ENCODE measurements at regions not wholly inside any gene's neighbourhood (a gene's known extent, or its start where the extent isn't known, plus 50 kb on each side); places are given as distances from the start of the nearest gene placed in this dataset.

GRCh38 chr2:150191349-150191748, 296.1 kb downstream of the RND3 start:
- TF ChIP-seq EZH2 (IDR thresholded peaks at IDR 0.05; ENCODE audit: low read length, missing control alignments) (no peak), CTCF (conservative IDR thresholded peaks at IDR 0.05 in 1 of 2, IDR thresholded peaks at IDR 0.05 in 1 of 2; ENCODE audit: low read depth in 1 of 2, low read length in 2 of 2) (no peak)
- DNase-seq (ENCODE audit: low read depth in 2 of 2) = peak; percentile 76 to 83

GRCh38 chr2:150190546-150190945, 296.9 kb downstream of the RND3 start:
- no peaks in the 10 kb centered on the region for H3K4me1 ChIP-seq (ENCODE audit: control insufficient read depth, extremely low read depth, insufficient read depth, low read length)
- no peak overlapping the region for H3K4me2 ChIP-seq (ENCODE audit: extremely low read depth, insufficient read depth, low read length)
- no peaks in the 10 kb centered on the region for H3K9me3 ChIP-seq (ENCODE audit: control insufficient read depth, insufficient read depth, low read depth, low read length)
- no peak for DNase-seq (ENCODE audit: low read depth in 2 of 2)
- no peak overlapping the region for H2AFZ ChIP-seq (ENCODE audit: low read length)
- H3K27me3 ChIP-seq (ENCODE audit: control insufficient read depth, insufficient read depth, low read length) = no peaks in the 10 kb centered on the region
- H3K79me2 ChIP-seq (ENCODE audit: control insufficient read depth, insufficient read depth, low read length) = no peaks in the 10 kb centered on the region
- no peaks in the 10 kb centered on the region for H3K36me3 ChIP-seq (ENCODE audit: control insufficient read depth, insufficient read depth, low read length)
- TF ChIP-seq CTCF (conservative IDR thresholded peaks at IDR 0.05 in 1 of 2, IDR thresholded peaks at IDR 0.05 in 1 of 2; ENCODE audit: low read depth in 1 of 2, low read length in 2 of 2) (no peak), EZH2 (IDR thresholded peaks at IDR 0.05; ENCODE audit: low read length, missing control alignments) (no peak)
- H3K9ac ChIP-seq (ENCODE audit: insufficient read depth, low read length) = no peak overlapping the region
- no peaks in the 10 kb centered on the region for H4K20me1 ChIP-seq (ENCODE audit: control insufficient read depth, extremely low read depth, insufficient read depth, low read length)
- H3K27ac ChIP-seq (ENCODE audit: insufficient read depth, low read length) = no peak overlapping the region
- no peak overlapping the region for H3K4me3 ChIP-seq (replicated peaks in 1 of 4; ENCODE audit: control extremely low read depth in 1 of 4, insufficient read depth in 1 of 4, low read depth in 3 of 4, low read length in 4 of 4)

More at GRCh38 chr2:150191349-150191748, 296.1 kb downstream of the RND3 start:
- H3K4me2 ChIP-seq (ENCODE audit: extremely low read depth, insufficient read depth, low read length) = no peak overlapping the region
- no peaks in the 10 kb centered on the region for H3K4me1 ChIP-seq (ENCODE audit: control insufficient read depth, extremely low read depth, insufficient read depth, low read length)
- no peak overlapping the region for H3K27ac ChIP-seq (ENCODE audit: insufficient read depth, low read length)
- no peaks in the 10 kb centered on the region for H3K9me3 ChIP-seq (ENCODE audit: control insufficient read depth, insufficient read depth, low read depth, low read length)
- H3K4me3 ChIP-seq (replicated peaks in 1 of 4; ENCODE audit: control extremely low read depth in 1 of 4, insufficient read depth in 1 of 4, low read depth in 3 of 4, low read length in 4 of 4) = no peak overlapping the region
- no peak overlapping the region for H2AFZ ChIP-seq (ENCODE audit: low read length)
- H3K79me2 ChIP-seq (ENCODE audit: control insufficient read depth, insufficient read depth, low read length) = no peaks in the 10 kb centered on the region
- no peaks in the 10 kb centered on the region for H4K20me1 ChIP-seq (ENCODE audit: control insufficient read depth, extremely low read depth, insufficient read depth, low read length)
- no peaks in the 10 kb centered on the region for H3K27me3 ChIP-seq (ENCODE audit: control insufficient read depth, insufficient read depth, low read length)
- H3K36me3 ChIP-seq (ENCODE audit: control insufficient read depth, insufficient read depth, low read length) = no peaks in the 10 kb centered on the region
- H3K9ac ChIP-seq (ENCODE audit: insufficient read depth, low read length) = no peak overlapping the region

GRCh38 chr2:150188800-150189199, 298.7 kb downstream of the RND3 start:
- H3K27ac ChIP-seq (ENCODE audit: insufficient read depth, low read length) = no peak overlapping the region
- H3K36me3 ChIP-seq (ENCODE audit: control insufficient read depth, insufficient read depth, low read length) = no peaks in the 10 kb centered on the region
- no peak for DNase-seq (ENCODE audit: low read depth in 2 of 2)
- TF ChIP-seq CTCF (conservative IDR thresholded peaks at IDR 0.05 in 1 of 2, IDR thresholded peaks at IDR 0.05 in 1 of 2; ENCODE audit: low read depth in 1 of 2, low read length in 2 of 2) (no peak), EZH2 (IDR thresholded peaks at IDR 0.05; ENCODE audit: low read length, missing control alignments) (no peak)
- H3K4me3 ChIP-seq (replicated peaks in 1 of 4; ENCODE audit: control extremely low read depth in 1 of 4, insufficient read depth in 1 of 4, low read depth in 3 of 4, low read length in 4 of 4) = no peak overlapping the region
- H3K9me3 ChIP-seq (ENCODE audit: control insufficient read depth, insufficient read depth, low read depth, low read length) = no peaks in the 10 kb centered on the region
- no peaks in the 10 kb centered on the region for H4K20me1 ChIP-seq (ENCODE audit: control insufficient read depth, extremely low read depth, insufficient read depth, low read length)
- H3K4me1 ChIP-seq (ENCODE audit: control insufficient read depth, extremely low read depth, insufficient read depth, low read length) = no peaks in the 10 kb centered on the region
- H2AFZ ChIP-seq (ENCODE audit: low read length) = no peak overlapping the region
- H3K79me2 ChIP-seq (ENCODE audit: control insufficient read depth, insufficient read depth, low read length) = no peaks in the 10 kb centered on the region
- H3K9ac ChIP-seq (ENCODE audit: insufficient read depth, low read length) = no peak overlapping the region
- no peaks in the 10 kb centered on the region for H3K27me3 ChIP-seq (ENCODE audit: control insufficient read depth, insufficient read depth, low read length)
- H3K4me2 ChIP-seq (ENCODE audit: extremely low read depth, insufficient read depth, low read length) = no peak overlapping the region

All from fibroblast of lung (primary cell).